GM12878 (cell line): ENCODE measurements at regions not wholly inside any gene's neighbourhood (a gene's known extent, or its start where the extent isn't known, plus 50 kb on each side); places are given as distances from the start of the nearest gene placed in this dataset.
A peak's percentile ranks its signal among the peaks of the same experiment; 100 is the strongest.

Experiments
- ATAC-seq: fragments of 200-7000 bp; cut with Tn5 transposase; 3 replicates; pipeline ENCODE4 v1.9.1; 2020; ENCODE audit warnings: mild to moderate bottlenecking, moderate library complexity
- BruUV-seq: library from RNA; stranded (reverse); fragments of 400-500 nt; replicated peaks from 2 replicates; lab custom pipeline; 2021; lab: Mats Ljungman, UMichigan
- CTCF ChIA-PET: fragments of 300-600 bp; sonication (Branson Sonifier 250); formaldehyde crosslinking; extraction: SDS; loops from one replicate; lab custom pipeline; 2021; ENCODE audit warnings: inconsistent platforms; lab: Yijun Ruan, JAX
- POLR2A ChIA-PET: fragments of 350-600 bp; formaldehyde crosslinking; extraction: SDS; loops from one replicate; lab custom pipeline; 2021; ENCODE audit warnings: inconsistent platforms; lab: Charles Lee
- RAD21 ChIA-PET: fragments of 300-600 bp; sonication (Branson Sonifier 250); formaldehyde crosslinking; loops from one replicate; lab custom pipeline; 2023; ENCODE audit warnings: antibody characterized with exemption; ENCODE audit not compliant: unreplicated experiment; lab: Charles Lee
- SMC1A ChIA-PET: fragments of 300-600 bp; sonication (Branson Sonifier 250); formaldehyde crosslinking; loops from one replicate; lab custom pipeline; 2023; ENCODE audit not compliant: unreplicated experiment, uncharacterized antibody; lab: Charles Lee
- DNase-seq: peaks from one replicate; pipeline ENCODE4 v3.0.0-alpha.2; 2011; ENCODE audit warnings: low read depth, low spot score
- FAIRE-seq: peaks from 3 replicates; lab custom pipeline; 2011; peaks lifted over from hg19 to GRCh38; lab: Jason Lieb, UNC
- H2AFZ ChIP-seq: 2 replicates; pipeline ENCODE4 v1.6.0; 2011; ENCODE audit warnings: low read depth, low read length, control low read depth; ENCODE audit not compliant: control insufficient read depth
- H3K27ac ChIP-seq: 2 replicates; pipeline ENCODE4 v1.5.1; 2011; ENCODE audit warnings: control low read depth; ENCODE audit not compliant: control insufficient read depth, insufficient read depth
- H3K27me3 ChIP-seq, 2 experiments: replicated peaks in 1 of 2; 2 replicates each; pipeline versions ENCODE4 v1.6.0 to v1.6.1; 2011; ENCODE audit warnings: low read length in 1 of 2; ENCODE audit not compliant: control insufficient read depth in 2 of 2, insufficient read depth in 2 of 2
- H3K36me3 ChIP-seq, 2 experiments: 2 replicates each; pipeline ENCODE4 v1.5.1; 2011; ENCODE audit warnings: low read length in 1 of 2; ENCODE audit not compliant: control insufficient read depth in 2 of 2, insufficient read depth in 2 of 2
- H3K4me1 ChIP-seq: 2 replicates; pipeline ENCODE4 v1.6.1; 2011; ENCODE audit warnings: mild to moderate bottlenecking, low read length, moderate library complexity, mixed read lengths; ENCODE audit not compliant: control insufficient read depth, insufficient read depth
- H3K4me2 ChIP-seq: 2 replicates; pipeline ENCODE4 v1.6.0; 2011; ENCODE audit warnings: control low read depth; ENCODE audit not compliant: control insufficient read depth, insufficient read depth
- H3K4me3 ChIP-seq: fragments of 200-600 bp; sonication (generic); 2 replicates; pipeline ENCODE4 v1.5.1; 2016
- H3K79me2 ChIP-seq: 2 replicates; pipeline ENCODE4 v1.6.0; 2011; ENCODE audit warnings: low read length; ENCODE audit not compliant: control insufficient read depth, insufficient read depth
- H3K9ac ChIP-seq: 2 replicates; pipeline ENCODE4 v1.8.0; 2011; ENCODE audit warnings: low read length, control low read depth, mixed read lengths; ENCODE audit not compliant: control insufficient read depth, insufficient read depth
- H3K9me3 ChIP-seq: replicated peaks from 3 replicates; pipeline ENCODE4 v1.5.1; 2011; ENCODE audit warnings: mild to moderate bottlenecking, low read length; ENCODE audit not compliant: control insufficient read depth, insufficient read depth
- H4K20me1 ChIP-seq: 2 replicates; pipeline ENCODE4 v1.6.0; 2011; ENCODE audit not compliant: control insufficient read depth, insufficient read depth
- ASH2L ChIP-seq: fragments of 300-600, 200-600 bp; sonication (generic); IDR thresholded peaks from 2 replicates; pipeline ENCODE4 v1.6.1; 2017; ENCODE audit warnings: low read depth, mild to moderate bottlenecking, borderline replicate concordance
- BHLHE40 ChIP-seq, 2 experiments: fragments of 450-650 bp in 1 of 2; IDR thresholded peaks; 2 replicates each; pipeline ENCODE4 v1.6.1; 2011 to 2017; ENCODE audit warnings: low read depth in 2 of 2, borderline replicate concordance in 1 of 2, improper control_type of control experiment in 1 of 2, low read length in 1 of 2, mild to moderate bottlenecking in 1 of 2
- CBX5 ChIP-seq: sonication (generic); IDR thresholded peaks from 2 replicates; pipeline ENCODE4 v1.6.1; 2016; ENCODE audit warnings: low read depth, moderate library complexity, mild to moderate bottlenecking, inconsistent platforms
- CREB1 ChIP-seq: IDR thresholded peaks from 2 replicates; pipeline ENCODE4 v1.6.1; 2012; ENCODE audit warnings: low read depth, mild to moderate bottlenecking, inconsistent platforms
- DPF2 ChIP-seq: fragments of 450-650 bp; IDR thresholded peaks from 2 replicates; pipeline ENCODE4 v1.6.1; 2017; ENCODE audit warnings: mild to moderate bottlenecking
- E4F1 ChIP-seq: fragments of 450-650 bp; IDR thresholded peaks from 2 replicates; pipeline ENCODE4 v1.6.1; 2018; ENCODE audit warnings: borderline replicate concordance, mild to moderate bottlenecking; ENCODE audit not compliant: partially characterized antibody
- EED ChIP-seq: sonication (generic); IDR thresholded peaks from 2 replicates; pipeline ENCODE4 v1.6.1; 2016; ENCODE audit warnings: antibody characterized with exemption, low read depth
- ELK1 ChIP-seq: IDR thresholded peaks from 2 replicates; pipeline ENCODE4 v1.6.1; 2012; ENCODE audit warnings: low read depth, low read length, improper control_type of control experiment
- HDAC6 ChIP-seq: fragments of 200-600 bp; sonication (generic); IDR thresholded peaks from one replicate; pipeline ENCODE4 v1.8.0; 2017; ENCODE audit warnings: antibody characterized with exemption; ENCODE audit not compliant: unreplicated experiment
- HDGF ChIP-seq: fragments of 450-650 bp; IDR thresholded peaks from 2 replicates; pipeline ENCODE4 v1.6.1; 2016; ENCODE audit warnings: antibody characterized with exemption
- IRF4 ChIP-seq: IDR thresholded peaks from 2 replicates; pipeline ENCODE4 v1.6.1; 2011; ENCODE audit warnings: low read depth, low read length
- LARP7 ChIP-seq: fragments of 450-650 bp; IDR thresholded peaks from 2 replicates; pipeline ENCODE4 v1.6.1; 2017; ENCODE audit warnings: mild to moderate bottlenecking
- POLR2AphosphoS5 ChIP-seq: IDR thresholded peaks from 2 replicates; pipeline ENCODE4 v1.6.1; 2011; ENCODE audit warnings: mild to moderate bottlenecking, low read length, inconsistent platforms
- SPI1 ChIP-seq: IDR thresholded peaks from 2 replicates; pipeline ENCODE4 v1.6.1; 2011; ENCODE audit warnings: low read depth, mild to moderate bottlenecking, low read length, moderate library complexity, borderline replicate concordance; ENCODE audit not compliant: insufficient read depth
- SREBF1 ChIP-seq: IDR thresholded peaks from 2 replicates; pipeline ENCODE4 v1.6.1; 2012; ENCODE audit warnings: mild to moderate bottlenecking, low read length
- STAT1 ChIP-seq: fragments of 450-650 bp; conservative IDR thresholded peaks from 2 replicates; pipeline ENCODE4 v1.6.1; 2014; ENCODE audit warnings: antibody characterized with exemption, mild to moderate bottlenecking
- WGBS: methylation state at CpG from one replicate; pipeline ENCODE4 v1.1.6; 2016; ENCODE audit warnings: low lambda C conversion rate; ENCODE audit not compliant: insufficient replicate concordance, insufficient coverage; ENCODE audit errors: missing lambda C conversion rate; 5-methylcytosine and 5-hydroxymethylcytosine counted together
- in situ Hi-C: fragments of 300-500 bp; cut with MboI; formaldehyde crosslinking; loops from 9 replicates; pipeline ENCODE4 v1.14.3; 2018; ENCODE audit warnings: mixed read lengths
- intact Hi-C: fragments of 100-400 bp; cut with micrococcal nuclease; formaldehyde crosslinking; loops from one replicate; pipeline ENCODE4 v1.14.2; 2022; ENCODE audit not compliant: unreplicated experiment

- Histone ChIP-seq H3K79me2 (no peaks in the 10 kb centered on the region), H3K9ac (no peak overlapping the region), H3K9me3 (no peaks in the 10 kb centered on the region), H4K20me1 (no peaks in the 10 kb centered on the region), H2AFZ (no peak overlapping the region), H3K36me3 (no peaks in the 10 kb centered on the region), H3K4me1 (no peaks in the 10 kb centered on the region), H3K27ac (no peak overlapping the region), H3K27me3 (no peaks in the 10 kb centered on the region), H3K4me3 (no peak overlapping the region), H3K4me2 (no peak overlapping the region)
- in situ Hi-C loops = no loop called here
- intact Hi-C loops = loop anchor here (2.0 to 5.0 kb wide), 2 partner anchors 329 to 557 kb away; no protein-coding TSS in a partner anchor
- TF ChIP-seq SREBF1 = no peak
- 0 out of 2 replicates have a peak, but pooled peaks have one; percentile 26 for TF ChIP-seq IRF4
- no peak for TF ChIP-seq CBX5
- TF ChIP-seq LARP7 = no peak
- no peak for TF ChIP-seq POLR2AphosphoS5
- TF ChIP-seq ELK1 = no peak
- no peak for TF ChIP-seq BHLHE40 (IDR thresholded peaks at IDR 0.05; ENCODE audit: borderline replicate concordance in 1 of 2, low read depth in 2 of 2, low read length in 1 of 2)
- no peak for TF ChIP-seq STAT1
- 0 out of 2 replicates have a peak, but pooled peaks have one; percentile 26 for TF ChIP-seq DPF2
- peak; percentile 30; the same call in 1 of the 2 replicates for TF ChIP-seq EED
- no peak for TF ChIP-seq ASH2L
- no peak for TF ChIP-seq HDGF
- no peak for TF ChIP-seq E4F1
- TF ChIP-seq HDAC6 = no peak
- TF ChIP-seq SPI1 = peak; percentile 83
- no peak for TF ChIP-seq CREB1
- ChIA-PET RAD21 (interaction anchor here (1.1 to 1.6 kb wide), 3 partner anchors 90 to 556 kb away, joined by 3 to 5 read pairs (median 4); no protein-coding TSS in a partner anchor), POLR2A (no interaction called here), SMC1A (interaction anchor here (1.7 kb wide), 1 partner anchor 53 kb away, joined by 4 read pairs; no protein-coding TSS in a partner anchor), CTCF (interaction anchor here (0.6 to 3.7 kb wide), 15 partner anchors 9 to 625 kb away, joined by 3 to 13 read pairs (median 3); no protein-coding TSS in a partner anchor)
- FAIRE-seq (peak; percentile 47), ATAC-seq (peak; percentile 84), DNase-seq (no peak)
- 26% methylated on average over 4 of the region's 4 CpGs for WGBS
- BruUV-seq = no TSS peak
These were observed 114.4 kb upstream of the CREB5 start for GRCh38 chr7:28297801-28298459.
